IMR-90 (cell line): ENCODE measurements at regions not wholly inside any gene's neighbourhood (a gene's known extent, or its start where the extent isn't known, plus 50 kb on each side); places are given as distances from the start of the nearest gene placed in this dataset.

Experiments used
- ATAC-seq: fragments of 200-7000 bp; cut with Tn5 transposase; 2 replicates; pipeline ENCODE4 v1.9.1; 2020; ENCODE audit warnings: low read depth, mild to moderate bottlenecking, moderate library complexity
- BruUV-seq: library from RNA; stranded (reverse); fragments of 400-500 nt; replicated peaks from 2 replicates; lab custom pipeline; 2021; lab: Mats Ljungman, UMichigan
- CTCF ChIA-PET: fragments of 300-600 bp; formaldehyde crosslinking; extraction: SDS; loops from one replicate; lab custom pipeline; 2021; ENCODE audit warnings: antibody characterized with exemption; lab: Yijun Ruan, JAX
- POLR2A ChIA-PET: fragments of 300-600 bp; sonication (Branson Sonifier 250); formaldehyde crosslinking; loops from one replicate; lab custom pipeline; 2022; ENCODE audit warnings: antibody characterized with exemption; ENCODE audit not compliant: unreplicated experiment; lab: Charles Lee
- DNase-seq: peaks from one replicate; pipeline ENCODE4 v3.0.0; 2013
- H2AFZ ChIP-seq: replicated peaks from 2 replicates; pipeline ENCODE3; 2013; ENCODE audit warnings: low read length, mild to moderate bottlenecking; ENCODE audit not compliant: poor library complexity
- H2AK5ac ChIP-seq: 2 replicates; pipeline ENCODE4 v1.6.1; 2013; ENCODE audit warnings: low read depth, low read length, inconsistent platforms
- H2AK9ac ChIP-seq: replicated peaks from 2 replicates; pipeline ENCODE3; 2013; ENCODE audit warnings: mild to moderate bottlenecking, low read depth, low read length, moderate library complexity; ENCODE audit not compliant: poor library complexity
- H2BK120ac ChIP-seq: 2 replicates; pipeline ENCODE4 v1.6.1; 2013; ENCODE audit warnings: low read depth, low read length, inconsistent platforms
- H2BK15ac ChIP-seq: 3 replicates; pipeline ENCODE4 v1.6.1; 2013; ENCODE audit warnings: low read depth, low read length, inconsistent platforms
- H2BK20ac ChIP-seq: 2 replicates; pipeline ENCODE4 v1.6.1; 2013; ENCODE audit warnings: low read depth, mild to moderate bottlenecking, inconsistent platforms, low read length, moderate library complexity
- H2BK5ac ChIP-seq: 2 replicates; pipeline ENCODE4 v1.6.1; 2013; ENCODE audit warnings: mild to moderate bottlenecking, low read depth, low read length, inconsistent platforms; ENCODE audit not compliant: poor library complexity, severe bottlenecking
- H3K14ac ChIP-seq: replicated peaks from 2 replicates; pipeline ENCODE4 v1.6.1; 2013; ENCODE audit warnings: low read depth, low read length, inconsistent platforms
- H3K18ac ChIP-seq: 2 replicates; pipeline ENCODE4 v1.6.1; 2013; ENCODE audit warnings: low read depth, low read length, control low read depth
- H3K23ac ChIP-seq: 2 replicates; pipeline ENCODE4 v1.6.1; 2013; ENCODE audit warnings: low read depth, low read length, inconsistent platforms
- H3K27ac ChIP-seq: 2 replicates; pipeline ENCODE4 v1.5.1; 2013; ENCODE audit warnings: mild to moderate bottlenecking, control low read depth, low read length; ENCODE audit not compliant: insufficient read depth
- H3K27me3 ChIP-seq: 2 replicates; pipeline ENCODE4 v1.6.1; 2013; ENCODE audit warnings: low read length; ENCODE audit not compliant: control insufficient read depth, insufficient read depth
- H3K36me3 ChIP-seq: 2 replicates; pipeline ENCODE4 v1.6.1; 2013; ENCODE audit warnings: low read length, mixed read lengths; ENCODE audit not compliant: control insufficient read depth, insufficient read depth
- H3K4ac ChIP-seq: 2 replicates; pipeline ENCODE4 v1.6.1; 2013; ENCODE audit warnings: low read depth, low read length, inconsistent platforms
- H3K4me1 ChIP-seq: 2 replicates; pipeline ENCODE4 v1.6.1; 2013; ENCODE audit warnings: low read length, mixed read lengths; ENCODE audit not compliant: control insufficient read depth, insufficient read depth
- H3K4me2 ChIP-seq: 2 replicates; pipeline ENCODE4 v1.6.1; 2013; ENCODE audit warnings: low read depth, mild to moderate bottlenecking, control low read depth, low read length, moderate library complexity
- H3K4me3 ChIP-seq: 2 replicates; pipeline ENCODE4 v1.5.1; 2013; ENCODE audit warnings: low read depth, mild to moderate bottlenecking, control low read depth, low read length, moderate library complexity; ENCODE audit not compliant: insufficient read depth
- H3K56ac ChIP-seq: 2 replicates; pipeline ENCODE4 v1.6.1; 2013; ENCODE audit warnings: low read length, inconsistent platforms; ENCODE audit not compliant: insufficient read depth; ENCODE audit errors: extremely low read depth
- H3K79me1 ChIP-seq, 2 experiments: 2 replicates each; pipeline ENCODE4 v1.6.1; 2013; ENCODE audit warnings: low read length in 2 of 2, inconsistent platforms in 1 of 2, low read depth in 1 of 2
- H3K9ac ChIP-seq: 2 replicates; pipeline ENCODE4 v1.6.1; 2013; ENCODE audit warnings: low read depth, low read length, control low read depth
- H3K9me1 ChIP-seq: 2 replicates; pipeline ENCODE4 v1.6.1; 2013; ENCODE audit warnings: low read length, inconsistent platforms; ENCODE audit not compliant: insufficient read depth
- H3K9me3 ChIP-seq: 2 replicates; pipeline ENCODE4 v1.6.1; 2013; ENCODE audit warnings: low read length; ENCODE audit not compliant: control insufficient read depth, insufficient read depth
- H4K20me1 ChIP-seq: 2 replicates; pipeline ENCODE4 v1.6.1; 2013; ENCODE audit warnings: low read length, inconsistent platforms; ENCODE audit not compliant: insufficient read depth
- H4K5ac ChIP-seq: 2 replicates; pipeline ENCODE4 v1.6.1; 2013; ENCODE audit warnings: mild to moderate bottlenecking, low read depth, low read length, control low read depth
- H4K8ac ChIP-seq, 2 experiments: 2 replicates each; pipeline ENCODE4 v1.6.1; 2013; ENCODE audit warnings: low read depth in 2 of 2, low read length in 2 of 2, control low read depth in 1 of 2, inconsistent platforms in 1 of 2
- H4K91ac ChIP-seq: 2 replicates; pipeline ENCODE4 v1.6.1; 2013; ENCODE audit warnings: low read depth, low read length, inconsistent platforms; ENCODE audit not compliant: insufficient read depth
- BHLHE40 ChIP-seq: fragments of 150-350 bp; IDR thresholded peaks from 2 replicates; pipeline ENCODE4 v1.6.1; 2016; ENCODE audit warnings: mild to moderate bottlenecking, low read depth, low read length
- CEBPB ChIP-seq: IDR thresholded peaks from 2 replicates; pipeline ENCODE4 v1.6.1; 2012; ENCODE audit warnings: low read depth, low read length, improper control_type of control experiment
- CHD1 ChIP-seq: IDR thresholded peaks from 2 replicates; pipeline ENCODE4 v1.6.1; 2012; ENCODE audit warnings: low read depth, low read length, improper control_type of control experiment
- FOS ChIP-seq: fragments of 150-350 bp; IDR thresholded peaks from 2 replicates; pipeline ENCODE4 v1.6.1; 2016; ENCODE audit warnings: low read depth, low read length
- MAFK ChIP-seq: IDR thresholded peaks from 2 replicates; pipeline ENCODE4 v1.6.1; 2012; ENCODE audit warnings: low read depth, low read length, improper control_type of control experiment
- MAZ ChIP-seq: IDR thresholded peaks from 2 replicates; pipeline ENCODE4 v1.6.1; 2012; ENCODE audit warnings: low read depth, mild to moderate bottlenecking, low read length, improper control_type of control experiment, moderate library complexity, borderline replicate concordance
- MXI1 ChIP-seq: IDR thresholded peaks from 2 replicates; pipeline ENCODE4 v1.6.1; 2012; ENCODE audit warnings: low read depth, mild to moderate bottlenecking, low read length, moderate library complexity, borderline replicate concordance
- NFE2L2 ChIP-seq: fragments of 150-350 bp; IDR thresholded peaks from 2 replicates; pipeline ENCODE4 v1.6.1; 2016; ENCODE audit warnings: low read depth, mild to moderate bottlenecking, low read length
- POLR2A ChIP-seq: IDR thresholded peaks from 2 replicates; pipeline ENCODE4 v1.6.1; 2012; ENCODE audit warnings: mild to moderate bottlenecking, low read depth, low read length
- RAD21 ChIP-seq: IDR thresholded peaks from 2 replicates; pipeline ENCODE4 v1.6.1; 2012; ENCODE audit warnings: low read length, improper control_type of control experiment
- RCOR1 ChIP-seq: IDR thresholded peaks from 2 replicates; pipeline ENCODE4 v1.6.1; 2012; ENCODE audit warnings: mild to moderate bottlenecking, low read length, improper control_type of control experiment; ENCODE audit not compliant: insufficient replicate concordance
- RFX5 ChIP-seq: IDR thresholded peaks from 2 replicates; pipeline ENCODE4 v1.8.0; 2012; ENCODE audit warnings: low read depth, mild to moderate bottlenecking, low read length, moderate library complexity
- SMC3 ChIP-seq: fragments of 150-350 bp; IDR thresholded peaks from 2 replicates; pipeline ENCODE4 v1.6.1; 2016; ENCODE audit warnings: low read depth, mild to moderate bottlenecking, antibody characterized with exemption, low read length, moderate library complexity
- USF2 ChIP-seq: fragments of 150-350 bp; IDR thresholded peaks from 2 replicates; pipeline ENCODE4 v1.6.1; 2017; ENCODE audit warnings: mild to moderate bottlenecking, antibody characterized with exemption, low read length, low read depth
- WGBS, 2 experiments: methylation state at CpG; one replicate each; pipeline versions ENCODE4 v1.1.5 to v1.1.7; 2013; ENCODE audit warnings: missing lambda C conversion rate in 2 of 2; ENCODE audit not compliant: insufficient read length in 1 of 2; ENCODE audit errors: extremely low coverage in 2 of 2; 5-methylcytosine and 5-hydroxymethylcytosine counted together
- dilution Hi-C: fragments of 300-500 bp; cut with HindIII; formaldehyde crosslinking; loops from one replicate; pipeline ENCODE4 v1.14.3; 2018; ENCODE audit warnings: low sequenced_read_pairs; ENCODE audit not compliant: unreplicated experiment
- in situ Hi-C: fragments of 300-500 bp; cut with MboI; formaldehyde crosslinking; loops from 3 replicates; pipeline ENCODE4 v1.14.3; 2019; ENCODE audit warnings: low sequenced_read_pairs, inconsistent platforms, mixed read lengths
- intact Hi-C: fragments of 100-400 bp; cut with micrococcal nuclease; formaldehyde crosslinking; loops from 2 replicates; pipeline ENCODE4 v1.10.0; 2022
- TF ChIP-seq, protein P1 (sequence below): fragments of 150-350 bp; IDR thresholded peaks from 2 replicates; pipeline ENCODE4 v1.6.1; 2016; ENCODE audit warnings: low read depth, mild to moderate bottlenecking, low read length, moderate library complexity, borderline replicate concordance
- TF ChIP-seq, protein P2 (sequence below): conservative IDR thresholded peaks from 2 replicates; pipeline ENCODE4 v1.5.1; 2012; ENCODE audit warnings: mild to moderate bottlenecking, low read depth, low read length, improper control_type of control experiment

DNA sequence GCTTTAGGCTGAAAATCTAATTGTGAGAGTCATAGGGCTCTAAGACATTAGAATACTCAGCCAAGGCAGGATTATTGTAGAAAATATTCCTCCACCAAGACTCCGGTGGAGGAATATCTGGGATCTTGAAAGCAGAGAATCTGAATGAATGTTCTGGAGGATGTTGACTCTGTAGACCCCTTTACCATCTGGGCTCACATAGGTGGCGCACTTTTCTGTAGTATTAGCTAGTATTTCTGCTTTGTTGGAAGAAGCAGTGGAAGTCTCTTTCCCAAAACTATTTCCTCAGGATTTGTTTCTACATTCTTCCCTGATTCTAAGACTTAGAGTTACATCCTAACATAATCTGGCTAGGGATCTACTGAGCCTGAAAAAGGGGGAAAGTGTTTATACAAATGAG lies 752.4 kb upstream of the SEMA6A start:
- H2AFZ ChIP-seq, result no peak overlapping the region
- H3K18ac ChIP-seq, result no peak overlapping the region
- H3K14ac ChIP-seq, result no peak overlapping the region
- intact Hi-C loops (no loop called here), in situ Hi-C loops (no loop called here), dilution Hi-C loops (no loop called here)
- H2BK15ac ChIP-seq, result no peak overlapping the region
- H3K56ac ChIP-seq, result no peak overlapping the region
- H3K4me2 ChIP-seq, result no peak overlapping the region
- no peak overlapping the region for H4K8ac ChIP-seq
- BruUV-seq, result no TSS peak
- no peaks in the 10 kb centered on the region for H3K9me1 ChIP-seq
- H2AK9ac ChIP-seq, result no peak overlapping the region
- TF ChIP-seq CHD1 (no peak), RFX5 (no peak), FOS (no peak), BHLHE40 (no peak), RCOR1 (no peak), CEBPB (no peak), MAFK (no peak), NFE2L2 (no peak), MAZ (no peak), POLR2A (no peak), USF2 (no peak), SMC3 (no peak), RAD21 (no peak), MXI1 (no peak)
- TF ChIP-seq, protein P1, sequence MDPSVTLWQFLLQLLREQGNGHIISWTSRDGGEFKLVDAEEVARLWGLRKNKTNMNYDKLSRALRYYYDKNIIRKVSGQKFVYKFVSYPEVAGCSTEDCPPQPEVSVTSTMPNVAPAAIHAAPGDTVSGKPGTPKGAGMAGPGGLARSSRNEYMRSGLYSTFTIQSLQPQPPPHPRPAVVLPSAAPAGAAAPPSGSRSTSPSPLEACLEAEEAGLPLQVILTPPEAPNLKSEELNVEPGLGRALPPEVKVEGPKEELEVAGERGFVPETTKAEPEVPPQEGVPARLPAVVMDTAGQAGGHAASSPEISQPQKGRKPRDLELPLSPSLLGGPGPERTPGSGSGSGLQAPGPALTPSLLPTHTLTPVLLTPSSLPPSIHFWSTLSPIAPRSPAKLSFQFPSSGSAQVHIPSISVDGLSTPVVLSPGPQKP, result no peak
- TF ChIP-seq, protein P2, sequence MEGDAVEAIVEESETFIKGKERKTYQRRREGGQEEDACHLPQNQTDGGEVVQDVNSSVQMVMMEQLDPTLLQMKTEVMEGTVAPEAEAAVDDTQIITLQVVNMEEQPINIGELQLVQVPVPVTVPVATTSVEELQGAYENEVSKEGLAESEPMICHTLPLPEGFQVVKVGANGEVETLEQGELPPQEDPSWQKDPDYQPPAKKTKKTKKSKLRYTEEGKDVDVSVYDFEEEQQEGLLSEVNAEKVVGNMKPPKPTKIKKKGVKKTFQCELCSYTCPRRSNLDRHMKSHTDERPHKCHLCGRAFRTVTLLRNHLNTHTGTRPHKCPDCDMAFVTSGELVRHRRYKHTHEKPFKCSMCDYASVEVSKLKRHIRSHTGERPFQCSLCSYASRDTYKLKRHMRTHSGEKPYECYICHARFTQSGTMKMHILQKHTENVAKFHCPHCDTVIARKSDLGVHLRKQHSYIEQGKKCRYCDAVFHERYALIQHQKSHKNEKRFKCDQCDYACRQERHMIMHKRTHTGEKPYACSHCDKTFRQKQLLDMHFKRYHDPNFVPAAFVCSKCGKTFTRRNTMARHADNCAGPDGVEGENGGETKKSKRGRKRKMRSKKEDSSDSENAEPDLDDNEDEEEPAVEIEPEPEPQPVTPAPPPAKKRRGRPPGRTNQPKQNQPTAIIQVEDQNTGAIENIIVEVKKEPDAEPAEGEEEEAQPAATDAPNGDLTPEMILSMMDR, result no peak
- no peaks in the 10 kb centered on the region for H3K4me1 ChIP-seq
- H2BK20ac ChIP-seq, result no peak overlapping the region
- H3K4me3 ChIP-seq, result no peak overlapping the region
- POLR2A ChIA-PET, result no interaction called here
- no peak overlapping the region for H2AK5ac ChIP-seq
- no peaks in the 10 kb centered on the region for H4K20me1 ChIP-seq
- WGBS, 2 experiments, result no CpG with 5 or more reads among the region's 2 CpGs
- no peak for ATAC-seq
- H3K36me3 ChIP-seq, result no peaks in the 10 kb centered on the region
- H3K23ac ChIP-seq, result no peak overlapping the region
- H2BK5ac ChIP-seq, result no peak overlapping the region
- no peak for DNase-seq
- no peak overlapping the region for H3K4ac ChIP-seq
- no peak overlapping the region for H4K91ac ChIP-seq
- no peak overlapping the region for H4K5ac ChIP-seq
- H3K27ac ChIP-seq, result no peak overlapping the region
- H3K9ac ChIP-seq, result no peak overlapping the region
- H3K79me1 ChIP-seq, result no peaks in the 10 kb centered on the region
- no peak overlapping the region for H2BK120ac ChIP-seq
- no peaks in the 10 kb centered on the region for H3K27me3 ChIP-seq
- peaks cover 9% of the 10 kb centered on the region; the same call in 1 of the 2 replicates for H3K9me3 ChIP-seq
- CTCF ChIA-PET, result no interaction called here
